HFFc6 (cell line): ENCODE measurements at regions not wholly inside any gene's neighbourhood (a gene's known extent, or its start where the extent isn't known, plus 50 kb on each side); places are given as distances from the start of the nearest gene placed in this dataset.

Experiments
- DNase-seq: peaks from one replicate; pipeline ENCODE4 v3.0.0-alpha.2; 2018
- H3K27ac Mint-ChIP-seq: 2 replicates; pipeline ENCODE4 v1.8.0; 2020; ENCODE audit warnings: mild to moderate bottlenecking, mixed read lengths
- H3K27me3 Mint-ChIP-seq: 2 replicates; pipeline ENCODE4 v1.8.0; 2021; ENCODE audit warnings: mild to moderate bottlenecking, moderate library complexity, mixed read lengths; ENCODE audit not compliant: insufficient read depth
- H3K36me3 Mint-ChIP-seq: 2 replicates; pipeline ENCODE4 v1.8.0; 2021; ENCODE audit warnings: low read depth, mixed read lengths
- H3K4me1 Mint-ChIP-seq: 2 replicates; pipeline ENCODE4 v1.8.0; 2020; ENCODE audit warnings: low read depth, mixed read lengths
- H3K4me3 Mint-ChIP-seq: 2 replicates; pipeline ENCODE4 v1.8.0; 2020; ENCODE audit warnings: mild to moderate bottlenecking, moderate library complexity, mixed read lengths
- H3K9me3 Mint-ChIP-seq: 2 replicates; pipeline ENCODE4 v1.8.0; 2020; ENCODE audit warnings: mild to moderate bottlenecking, mixed read lengths
- CTCF ChIP-seq: fragments of 200-600 bp; sonication (generic); IDR thresholded peaks from 2 replicates; pipeline ENCODE4 v1.5.0; 2021; ENCODE audit warnings: antibody characterized with exemption, mild to moderate bottlenecking

DNA sequence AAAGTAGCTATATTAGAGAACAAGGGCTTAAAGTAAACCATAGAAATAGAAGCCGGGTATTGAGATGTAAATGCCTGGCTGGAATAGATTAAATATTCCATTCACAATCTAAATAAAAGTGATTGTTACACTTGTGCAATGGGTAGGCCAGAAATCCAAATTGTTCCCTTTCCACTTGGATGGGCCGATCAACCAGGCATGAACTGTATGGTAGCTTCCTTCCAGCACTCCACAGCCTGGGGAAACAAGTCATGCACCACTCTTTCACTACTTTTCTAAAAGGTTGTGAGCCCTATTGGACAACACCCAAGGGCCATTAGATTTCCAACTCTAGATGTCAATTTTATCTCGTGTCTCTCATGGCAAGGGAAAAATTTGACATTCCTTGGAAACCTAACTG lies 407.3 kb upstream of the HSFY2 start:
- Mint-ChIP-seq H3K4me3 (no peak overlapping the region), H3K27me3 (no peaks in the 10 kb centered on the region; the same call in 1 of the 2 replicates), H3K9me3 (no peaks in the 10 kb centered on the region; the same call in 1 of the 2 replicates), H3K4me1 (no peaks in the 10 kb centered on the region), H3K27ac (no peak overlapping the region), H3K36me3 (no peaks in the 10 kb centered on the region)
- no peak for TF ChIP-seq CTCF
- DNase-seq: no peak

DNA sequence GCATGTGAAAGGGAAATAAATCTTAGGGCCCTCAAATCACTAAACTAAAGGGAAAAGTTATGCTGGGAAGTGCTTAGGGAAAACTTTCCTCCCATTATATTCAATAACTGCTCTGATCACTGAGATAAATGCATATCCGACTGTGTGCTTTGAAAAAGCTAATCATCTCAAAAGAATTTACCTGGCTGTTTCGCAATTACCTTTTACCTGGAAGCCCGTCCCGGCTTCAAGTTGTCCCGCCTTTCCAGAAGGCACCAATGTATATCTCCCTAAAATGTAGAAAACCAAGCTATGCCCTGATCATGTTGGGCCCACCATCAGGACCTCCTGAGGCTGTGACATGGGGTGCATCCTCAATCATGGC lies 394.6 kb upstream of the HSFY2 start:
- no peak for TF ChIP-seq CTCF
- Mint-ChIP-seq H3K4me3 (no peak overlapping the region), H3K4me1 (no peaks in the 10 kb centered on the region), H3K9me3 (no peaks in the 10 kb centered on the region), H3K27me3 (peaks cover 2% of the 10 kb centered on the region; the same call in 1 of the 2 replicates), H3K27ac (no peak overlapping the region), H3K36me3 (no peaks in the 10 kb centered on the region)
- no peak for DNase-seq

DNA sequence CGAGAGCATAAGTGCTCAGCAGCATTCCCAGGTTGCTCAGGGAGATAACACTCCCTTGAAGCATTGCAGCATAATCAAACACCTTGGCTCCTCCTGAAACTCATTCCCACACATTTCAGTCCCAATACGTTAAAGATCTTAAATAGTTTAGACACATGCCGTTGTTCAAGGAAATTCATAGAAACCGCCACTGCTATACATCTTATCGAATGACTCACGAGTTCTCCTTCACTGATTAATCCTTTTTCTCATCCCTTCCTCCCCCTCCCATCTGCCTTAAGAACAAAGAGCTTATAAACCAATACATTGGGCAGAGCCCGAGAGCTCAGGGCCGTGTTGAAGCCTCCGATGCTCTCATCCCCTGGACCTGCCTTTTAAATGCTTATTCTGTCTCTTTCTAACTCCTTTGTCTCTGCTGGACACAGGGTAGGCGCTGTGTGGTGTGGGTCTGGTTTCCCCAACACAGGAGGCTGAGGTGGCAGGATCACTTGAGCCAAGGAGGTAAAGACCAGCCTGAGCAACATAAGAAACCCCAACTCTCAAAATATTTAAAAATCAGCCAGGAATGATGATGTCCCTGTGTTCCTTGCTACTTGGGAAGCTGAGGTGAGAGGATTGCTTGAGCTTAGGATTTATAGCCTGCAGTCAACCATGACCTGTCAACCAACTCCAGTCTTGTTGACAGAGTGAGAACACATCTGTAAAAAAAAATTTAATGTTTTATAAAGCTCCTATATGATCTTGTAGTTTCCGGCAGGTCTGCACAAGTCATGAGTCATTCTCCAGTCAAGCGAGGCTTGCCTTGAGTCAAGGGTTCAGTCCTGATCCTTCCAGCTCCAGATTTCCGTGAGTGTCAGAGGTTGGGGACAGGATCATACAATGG lies 394.0 kb upstream of the HSFY2 start:
- TF ChIP-seq CTCF: no peak
- no peak for DNase-seq
- Mint-ChIP-seq H3K36me3 (no peaks in the 10 kb centered on the region), H3K27ac (no peak overlapping the region), H3K4me3 (no peak overlapping the region), H3K9me3 (no peaks in the 10 kb centered on the region), H3K4me1 (no peaks in the 10 kb centered on the region), H3K27me3 (peaks cover 2% of the 10 kb centered on the region; the same call in 1 of the 2 replicates)

GRCh38 chrY:19148783-19149182 lies 375.2 kb upstream of the HSFY2 start:
- no peak overlapping the region for H3K27ac Mint-ChIP-seq
- H3K9me3 Mint-ChIP-seq: no peaks in the 10 kb centered on the region
- H3K4me3 Mint-ChIP-seq: no peak overlapping the region
- TF ChIP-seq CTCF: no peak
- no peaks in the 10 kb centered on the region for H3K4me1 Mint-ChIP-seq
- no peak for DNase-seq
- no peaks in the 10 kb centered on the region for H3K36me3 Mint-ChIP-seq
- H3K27me3 Mint-ChIP-seq: no peaks in the 10 kb centered on the region

- TF ChIP-seq CTCF: no peak
- Mint-ChIP-seq H3K27ac (no peak overlapping the region), H3K27me3 (no peaks in the 10 kb centered on the region), H3K4me1 (no peaks in the 10 kb centered on the region), H3K4me3 (no peak overlapping the region), H3K9me3 (no peaks in the 10 kb centered on the region), H3K36me3 (no peaks in the 10 kb centered on the region)
- no peak for DNase-seq
Observed at GRCh38 chrY:19146296-19146695, 372.8 kb upstream of the HSFY2 start.
